H1 (cell line): ENCODE measurements at regions not wholly inside any gene's neighbourhood (a gene's known extent, or its start where the extent isn't known, plus 50 kb on each side); places are given as distances from the start of the nearest gene placed in this dataset.

Experiments used
- CHD2 ChIP-seq: IDR thresholded peaks from 2 replicates; pipeline ENCODE4 v1.6.1; 2012; ENCODE audit warnings: low read length, improper control_type of control experiment
- GABPA ChIP-seq: IDR thresholded peaks from 2 replicates; pipeline ENCODE4 v1.6.1; 2011; ENCODE audit warnings: mild to moderate bottlenecking, low read length, moderate library complexity, borderline replicate concordance; ENCODE audit not compliant: insufficient read depth
- HDAC2 ChIP-seq, 2 experiments: fragments of 300-600 bp in 1 of 2; sonication (generic) in 1 of 2; IDR thresholded peaks; 2 replicates each; pipeline ENCODE4 v1.6.1; 2011 to 2012; ENCODE audit warnings: low read depth in 2 of 2, low read length in 2 of 2, mild to moderate bottlenecking in 2 of 2, moderate library complexity in 2 of 2, borderline replicate concordance in 1 of 2, inconsistent platforms in 1 of 2
- POU5F1 ChIP-seq: IDR thresholded peaks from 2 replicates; pipeline ENCODE4 v1.6.1; 2011; ENCODE audit warnings: low read depth, mild to moderate bottlenecking, low read length, moderate library complexity
- SP2 ChIP-seq: IDR thresholded peaks from 2 replicates; pipeline ENCODE4 v1.6.1; 2012; ENCODE audit warnings: mild to moderate bottlenecking, low read length, inconsistent platforms
- SP4 ChIP-seq: IDR thresholded peaks from 2 replicates; pipeline ENCODE4 v1.6.1; 2012; ENCODE audit warnings: low read length, inconsistent platforms
- SUZ12 ChIP-seq: fragments of 200-600 bp; sonication (generic); IDR thresholded peaks from 2 replicates; pipeline ENCODE4 v1.6.1; 2012; ENCODE audit warnings: mild to moderate bottlenecking, inconsistent platforms, low read length, moderate library complexity, mixed read lengths
- TF ChIP-seq, protein P1 (sequence below), 3 experiments: IDR thresholded peaks; 1 replicate in 2 of 3; 2 replicates in 1 of 3; pipeline versions ENCODE4 v1.5.1 to v1.6.1; 2011; ENCODE audit warnings: low read length in 3 of 3, mild to moderate bottlenecking in 3 of 3, inconsistent platforms in 2 of 3, low read depth in 1 of 3, moderate library complexity in 1 of 3; ENCODE audit not compliant: insufficient read depth in 1 of 3; ENCODE audit errors: control extremely low read depth in 1 of 3
- TF ChIP-seq, protein P2 (sequence below): IDR thresholded peaks from 2 replicates; pipeline ENCODE4 v1.6.1; 2012; ENCODE audit warnings: low read length, inconsistent platforms

DNA sequence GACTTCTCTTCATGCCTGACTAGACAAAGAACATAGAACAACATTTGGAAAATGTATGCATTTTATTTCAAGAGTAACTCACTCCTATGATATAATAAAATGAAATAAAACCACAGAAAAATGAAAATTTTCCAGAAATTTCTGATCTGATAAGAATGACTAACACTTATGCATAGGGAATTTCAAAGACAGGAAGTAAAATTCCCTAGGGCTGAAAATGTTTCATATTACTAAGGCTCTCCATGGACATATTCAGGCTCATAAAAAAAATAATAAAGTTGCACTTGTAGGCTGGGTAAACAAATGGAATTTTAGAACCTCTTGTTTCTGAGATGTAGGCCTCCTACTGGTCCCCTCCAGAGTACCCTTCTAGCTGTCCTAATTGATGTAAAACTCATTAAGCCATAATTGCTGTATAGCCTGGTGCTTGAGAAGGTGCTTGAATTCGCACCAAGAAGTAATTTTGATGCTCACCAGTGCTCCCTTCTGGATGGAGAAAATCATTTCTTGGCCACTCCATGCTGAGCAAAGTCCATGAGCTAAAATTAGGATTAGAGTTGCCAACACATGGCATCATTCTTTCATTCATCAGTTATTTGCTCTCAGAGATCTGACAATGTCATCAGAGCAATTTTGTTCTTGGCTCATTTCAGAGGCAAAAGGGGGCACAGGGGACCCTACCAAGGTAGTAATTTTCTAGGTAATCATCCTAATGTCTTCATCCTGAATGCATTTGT, 641.0 kb upstream of the CAMK1G start (continued):
- TF ChIP-seq HDAC2 (IDR thresholded peaks at IDR 0.05; ENCODE audit: borderline replicate concordance in 1 of 2, low read depth in 2 of 2, low read length in 2 of 2): no peak
- no peak for TF ChIP-seq SUZ12
- TF ChIP-seq, protein P1, sequence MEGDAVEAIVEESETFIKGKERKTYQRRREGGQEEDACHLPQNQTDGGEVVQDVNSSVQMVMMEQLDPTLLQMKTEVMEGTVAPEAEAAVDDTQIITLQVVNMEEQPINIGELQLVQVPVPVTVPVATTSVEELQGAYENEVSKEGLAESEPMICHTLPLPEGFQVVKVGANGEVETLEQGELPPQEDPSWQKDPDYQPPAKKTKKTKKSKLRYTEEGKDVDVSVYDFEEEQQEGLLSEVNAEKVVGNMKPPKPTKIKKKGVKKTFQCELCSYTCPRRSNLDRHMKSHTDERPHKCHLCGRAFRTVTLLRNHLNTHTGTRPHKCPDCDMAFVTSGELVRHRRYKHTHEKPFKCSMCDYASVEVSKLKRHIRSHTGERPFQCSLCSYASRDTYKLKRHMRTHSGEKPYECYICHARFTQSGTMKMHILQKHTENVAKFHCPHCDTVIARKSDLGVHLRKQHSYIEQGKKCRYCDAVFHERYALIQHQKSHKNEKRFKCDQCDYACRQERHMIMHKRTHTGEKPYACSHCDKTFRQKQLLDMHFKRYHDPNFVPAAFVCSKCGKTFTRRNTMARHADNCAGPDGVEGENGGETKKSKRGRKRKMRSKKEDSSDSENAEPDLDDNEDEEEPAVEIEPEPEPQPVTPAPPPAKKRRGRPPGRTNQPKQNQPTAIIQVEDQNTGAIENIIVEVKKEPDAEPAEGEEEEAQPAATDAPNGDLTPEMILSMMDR (IDR thresholded peaks at IDR 0.05; ENCODE audit: control extremely low read depth in 1 of 3, insufficient read depth in 1 of 3, low read depth in 1 of 3, low read length in 3 of 3): no peak
- no peak for TF ChIP-seq GABPA
- no peak for TF ChIP-seq POU5F1
- TF ChIP-seq CHD2: no peak
- TF ChIP-seq, protein P2, sequence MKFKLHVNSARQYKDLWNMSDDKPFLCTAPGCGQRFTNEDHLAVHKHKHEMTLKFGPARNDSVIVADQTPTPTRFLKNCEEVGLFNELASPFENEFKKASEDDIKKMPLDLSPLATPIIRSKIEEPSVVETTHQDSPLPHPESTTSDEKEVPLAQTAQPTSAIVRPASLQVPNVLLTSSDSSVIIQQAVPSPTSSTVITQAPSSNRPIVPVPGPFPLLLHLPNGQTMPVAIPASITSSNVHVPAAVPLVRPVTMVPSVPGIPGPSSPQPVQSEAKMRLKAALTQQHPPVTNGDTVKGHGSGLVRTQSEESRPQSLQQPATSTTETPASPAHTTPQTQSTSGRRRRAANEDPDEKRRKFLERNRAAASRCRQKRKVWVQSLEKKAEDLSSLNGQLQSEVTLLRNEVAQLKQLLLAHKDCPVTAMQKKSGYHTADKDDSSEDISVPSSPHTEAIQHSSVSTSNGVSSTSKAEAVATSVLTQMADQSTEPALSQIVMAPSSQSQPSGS: no peak
- no peak for TF ChIP-seq SP4
- no peak for TF ChIP-seq SP2
